Keratinocyte (primary cell): ENCODE measurements at regions not wholly inside any gene's neighbourhood (a gene's known extent, or its start where the extent isn't known, plus 50 kb on each side); places are given as distances from the start of the nearest gene placed in this dataset.

Experiments used
- EZH2 ChIP-seq: IDR thresholded peaks from one replicate; pipeline ENCODE4 v1.6.1; 2012; ENCODE audit warnings: inconsistent platforms, mild to moderate bottlenecking, low read length, moderate library complexity
- TF ChIP-seq, protein P1 (sequence below), 3 experiments: IDR thresholded peaks in 1 of 3; conservative IDR thresholded peaks in 1 of 3; optimal IDR thresholded peaks in 1 of 3; 2 replicates in 2 of 3; 3 replicates in 1 of 3; pipeline versions ENCODE3 to v1.5.1; 2011; ENCODE audit warnings: low read length in 3 of 3, mild to moderate bottlenecking in 3 of 3, moderate library complexity in 2 of 3, control low read depth in 1 of 3, inconsistent platforms in 1 of 3; ENCODE audit not compliant: insufficient read depth in 2 of 3; ENCODE audit errors: extremely low read depth in 1 of 3

DNA sequence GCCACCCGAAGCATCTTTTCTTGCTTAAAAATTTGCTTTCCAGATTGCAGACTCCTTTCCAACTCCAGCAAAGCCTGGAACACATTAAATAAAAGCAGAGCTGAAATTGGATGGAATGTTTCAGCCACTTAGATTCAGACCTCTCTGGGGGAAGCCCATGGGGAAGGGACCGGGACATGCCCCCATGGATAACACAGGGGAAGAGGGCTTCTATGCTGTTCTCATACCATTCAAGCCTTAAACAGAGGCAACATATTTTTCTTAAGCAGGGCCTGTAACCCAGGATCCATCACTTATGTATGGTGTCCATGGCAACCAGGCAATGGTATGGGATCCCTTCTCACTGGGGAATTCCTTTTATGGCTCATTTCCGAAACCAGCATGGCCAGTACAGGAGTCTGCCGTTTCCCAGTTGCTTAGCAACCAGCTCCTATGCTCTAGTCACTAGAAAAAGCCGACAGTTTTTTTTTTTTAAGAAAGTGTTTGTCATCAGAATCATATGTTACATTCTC is 62.0 kb upstream of the MARCHF10 start:
- TF ChIP-seq, protein P1, sequence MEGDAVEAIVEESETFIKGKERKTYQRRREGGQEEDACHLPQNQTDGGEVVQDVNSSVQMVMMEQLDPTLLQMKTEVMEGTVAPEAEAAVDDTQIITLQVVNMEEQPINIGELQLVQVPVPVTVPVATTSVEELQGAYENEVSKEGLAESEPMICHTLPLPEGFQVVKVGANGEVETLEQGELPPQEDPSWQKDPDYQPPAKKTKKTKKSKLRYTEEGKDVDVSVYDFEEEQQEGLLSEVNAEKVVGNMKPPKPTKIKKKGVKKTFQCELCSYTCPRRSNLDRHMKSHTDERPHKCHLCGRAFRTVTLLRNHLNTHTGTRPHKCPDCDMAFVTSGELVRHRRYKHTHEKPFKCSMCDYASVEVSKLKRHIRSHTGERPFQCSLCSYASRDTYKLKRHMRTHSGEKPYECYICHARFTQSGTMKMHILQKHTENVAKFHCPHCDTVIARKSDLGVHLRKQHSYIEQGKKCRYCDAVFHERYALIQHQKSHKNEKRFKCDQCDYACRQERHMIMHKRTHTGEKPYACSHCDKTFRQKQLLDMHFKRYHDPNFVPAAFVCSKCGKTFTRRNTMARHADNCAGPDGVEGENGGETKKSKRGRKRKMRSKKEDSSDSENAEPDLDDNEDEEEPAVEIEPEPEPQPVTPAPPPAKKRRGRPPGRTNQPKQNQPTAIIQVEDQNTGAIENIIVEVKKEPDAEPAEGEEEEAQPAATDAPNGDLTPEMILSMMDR (optimal IDR thresholded peaks at IDR 0.05 in 1 of 3, IDR thresholded peaks at IDR 0.05 in 1 of 3, conservative IDR thresholded peaks at IDR 0.05 in 1 of 3; ENCODE audit: extremely low read depth in 1 of 3, insufficient read depth in 2 of 3, low read length in 3 of 3), result no peak
- no peak for TF ChIP-seq EZH2
